ENCODE measurements at regions not wholly inside any gene's neighbourhood (a gene's known extent, or its start where the extent isn't known, plus 50 kb on each side); places are given as distances from the start of the nearest gene placed in this dataset.

GRCh38 chr17:74149597-74150427 lies 53.7 kb upstream of the RPL38 start:
- no peak for DNase-seq

DNA sequence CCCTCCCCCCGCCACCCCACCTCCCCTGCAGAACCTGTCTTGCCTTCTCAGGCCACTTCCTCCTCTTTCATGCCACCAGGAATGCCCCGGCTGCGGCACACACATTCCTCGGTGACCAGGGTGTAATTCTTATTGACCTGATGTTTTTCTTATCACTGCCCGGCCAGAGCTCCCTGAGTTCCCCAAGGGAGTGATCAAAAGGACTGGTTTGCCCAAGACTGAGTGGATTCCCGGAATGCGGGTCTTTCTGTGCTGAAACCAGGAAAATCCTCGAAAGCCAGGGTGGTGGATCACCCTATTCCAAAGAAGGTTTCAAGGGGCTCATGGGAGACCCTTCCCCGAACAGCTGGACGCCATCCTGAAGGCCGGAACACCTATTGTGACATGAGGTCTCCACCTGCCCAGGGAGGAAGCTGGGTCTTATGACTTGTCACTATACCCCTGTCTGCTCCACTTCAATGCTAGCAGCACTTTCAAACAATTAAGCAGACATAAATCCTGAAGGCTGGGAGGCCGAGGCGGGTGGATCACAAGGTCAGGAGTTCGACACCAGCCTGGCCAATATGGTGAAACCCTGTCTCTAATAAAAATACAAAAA lies 53.0 kb upstream of the RPL38 start:
- DNase-seq = no peak

- no peak for DNase-seq
These were observed 51.7 kb upstream of the RPL38 start for GRCh38 chr17:74151551-74152315.

GRCh38 chr17:74152591-74153455 lies 50.7 kb upstream of the RPL38 start:
- DNase-seq = no peak

DNA sequence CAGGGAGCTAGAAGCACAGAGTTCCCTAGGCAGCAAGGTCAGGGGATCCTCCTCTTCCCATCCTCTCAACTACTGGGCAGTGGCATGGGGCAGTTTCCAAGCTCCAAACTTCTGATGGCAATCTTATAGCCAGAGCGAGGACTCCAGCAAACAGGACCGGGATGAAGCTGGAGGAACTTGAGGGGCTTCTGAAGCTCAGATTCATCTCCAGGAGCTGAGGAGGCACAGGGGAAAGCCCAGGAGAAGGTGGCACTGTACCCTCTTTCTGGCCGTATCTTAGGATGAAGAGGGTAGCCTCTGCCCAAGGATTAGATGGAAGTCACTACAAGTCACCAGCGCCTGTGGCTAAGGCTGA lies 50.0 kb upstream of the RPL38 start:
- no peak for DNase-seq
